ENCODE measurements at regions not wholly inside any gene's neighbourhood (a gene's known extent, or its start where the extent isn't known, plus 50 kb on each side); places are given as distances from the start of the nearest gene placed in this dataset.
"Not testable (repeated sequence)": the region's sequence is repeated elsewhere in the genome, so short reads cannot be mapped to it uniquely, and the experiment has no call there.

DNA sequence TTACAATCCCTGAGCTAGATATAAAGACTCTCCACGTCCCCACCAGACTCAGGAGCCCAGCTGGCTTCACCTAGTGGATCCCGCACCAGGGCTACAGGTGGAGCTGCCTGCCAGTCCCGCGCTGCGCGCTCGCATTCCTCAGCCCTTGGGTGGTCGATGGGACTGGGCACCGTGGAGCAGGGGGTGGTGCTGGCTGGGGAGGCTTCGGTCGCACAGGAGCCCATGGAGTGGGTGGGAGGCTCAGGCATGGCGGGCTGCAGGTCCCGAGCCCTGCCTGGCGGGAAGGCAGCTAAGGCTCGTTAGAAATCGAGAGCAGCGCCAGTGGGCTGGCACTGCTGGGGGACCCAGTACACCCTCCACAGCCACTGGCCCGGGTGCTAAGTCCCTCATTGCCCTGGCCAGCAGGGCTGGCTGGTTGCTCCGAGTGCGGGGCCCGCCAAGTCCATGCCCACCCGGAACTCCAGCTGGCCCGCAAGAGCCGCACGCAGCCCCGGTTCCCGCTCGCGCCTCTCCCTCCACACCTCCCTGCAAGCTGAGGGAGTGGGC lies 423.7 kb downstream of the OLFM4 start:
- TF ChIP-seq CTCF (IDR thresholded peaks at IDR 0.05; ENCODE audit: low read depth, low read length, poor library complexity, severe bottlenecking); EZH2phosphoT487 (IDR thresholded peaks at IDR 0.05; ENCODE audit: borderline replicate concordance, low read length): not testable (repeated sequence)
